ENCODE measurements at regions not wholly inside any gene's neighbourhood (a gene's known extent, or its start where the extent isn't known, plus 50 kb on each side); places are given as distances from the start of the nearest gene placed in this dataset.

DNA sequence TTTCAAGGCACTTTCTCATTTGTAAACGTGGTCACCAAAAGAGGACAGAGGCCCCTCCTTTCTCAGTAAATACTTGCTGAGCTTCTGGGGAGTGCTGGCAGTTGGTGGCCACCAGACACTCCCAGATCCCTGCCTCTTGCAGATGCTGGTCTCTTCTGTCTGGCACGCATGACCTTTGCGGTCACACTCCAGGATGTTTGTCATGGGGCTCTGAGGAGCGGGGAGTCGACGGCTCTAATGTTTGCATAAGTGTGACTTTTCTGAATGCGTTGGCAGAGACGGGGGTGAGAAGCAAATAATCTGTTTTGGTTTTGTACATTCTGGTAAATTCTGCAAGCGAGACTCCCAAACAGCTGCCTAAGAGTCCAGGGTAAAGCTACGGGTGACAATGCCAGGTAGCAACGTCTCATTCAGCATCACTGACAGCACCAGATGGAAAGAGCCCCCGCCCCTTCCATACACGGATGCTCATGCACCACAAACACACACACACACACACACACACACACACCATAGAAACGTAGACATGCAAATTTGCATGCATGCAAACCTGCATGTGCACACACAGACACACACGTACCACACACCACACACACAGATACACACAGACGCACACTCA lies 101.1 kb downstream of the YTHDF1 start:
- Histone ChIP-seq H3K4me3 (no peak overlapping the region), H3K27ac (no peak overlapping the region), H3K36me3 (no peaks in the 10 kb centered on the region), H3K9me3 (replicated peaks) (no peaks in the 10 kb centered on the region; the same call in 1 of the 2 replicates), H3K27me3 (peaks cover 8% of the 10 kb centered on the region; the same call in 1 of the 2 replicates), H3K4me1 (no peaks in the 10 kb centered on the region)
- peak in 1 of 2 experiments; percentile 31 for DNase-seq

DNA sequence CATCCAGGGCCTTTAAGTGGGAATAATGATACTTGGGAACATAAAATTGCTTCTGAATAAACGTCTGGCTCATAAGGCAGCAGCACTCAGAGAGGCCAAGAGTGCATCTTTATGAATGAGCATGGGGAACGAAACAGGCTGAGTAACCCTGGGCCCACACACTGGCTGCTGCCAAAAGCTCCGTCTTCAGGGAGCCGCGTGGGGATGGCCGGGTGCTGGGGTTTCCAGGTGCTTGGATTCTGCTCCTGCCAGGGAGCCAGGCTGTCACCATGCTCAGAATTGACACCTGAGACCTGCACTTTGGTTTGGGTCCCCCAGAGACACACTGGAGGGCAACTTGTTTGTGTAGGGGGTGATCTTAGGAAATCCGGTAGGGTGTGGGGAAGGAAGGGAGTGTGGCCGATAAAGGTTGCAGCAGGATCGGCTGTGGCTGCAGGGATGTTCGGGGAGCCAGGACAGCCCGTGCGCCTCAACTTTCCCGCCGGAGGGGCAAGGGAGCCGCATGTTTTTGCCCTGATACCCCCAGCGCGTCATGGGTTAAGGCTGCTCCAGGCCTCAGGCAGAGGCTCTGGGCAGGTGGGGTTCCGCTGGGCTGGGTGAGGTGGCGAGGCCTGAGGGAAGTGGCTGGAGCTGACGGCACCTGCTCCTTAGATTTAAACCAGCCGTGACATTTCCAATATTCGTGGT lies 101.8 kb downstream of the YTHDF1 start:
- no peaks in the 10 kb centered on the region for H3K4me1 ChIP-seq
- no peak for DNase-seq
- H3K4me3 ChIP-seq: no peak overlapping the region
- H3K36me3 ChIP-seq: no peaks in the 10 kb centered on the region
- peaks cover 8% of the 10 kb centered on the region; the same call in 1 of the 2 replicates for H3K27me3 ChIP-seq
- H3K9me3 ChIP-seq (replicated peaks): no peaks in the 10 kb centered on the region; the same call in 1 of the 2 replicates
- H3K27ac ChIP-seq: no peak overlapping the region

DNA sequence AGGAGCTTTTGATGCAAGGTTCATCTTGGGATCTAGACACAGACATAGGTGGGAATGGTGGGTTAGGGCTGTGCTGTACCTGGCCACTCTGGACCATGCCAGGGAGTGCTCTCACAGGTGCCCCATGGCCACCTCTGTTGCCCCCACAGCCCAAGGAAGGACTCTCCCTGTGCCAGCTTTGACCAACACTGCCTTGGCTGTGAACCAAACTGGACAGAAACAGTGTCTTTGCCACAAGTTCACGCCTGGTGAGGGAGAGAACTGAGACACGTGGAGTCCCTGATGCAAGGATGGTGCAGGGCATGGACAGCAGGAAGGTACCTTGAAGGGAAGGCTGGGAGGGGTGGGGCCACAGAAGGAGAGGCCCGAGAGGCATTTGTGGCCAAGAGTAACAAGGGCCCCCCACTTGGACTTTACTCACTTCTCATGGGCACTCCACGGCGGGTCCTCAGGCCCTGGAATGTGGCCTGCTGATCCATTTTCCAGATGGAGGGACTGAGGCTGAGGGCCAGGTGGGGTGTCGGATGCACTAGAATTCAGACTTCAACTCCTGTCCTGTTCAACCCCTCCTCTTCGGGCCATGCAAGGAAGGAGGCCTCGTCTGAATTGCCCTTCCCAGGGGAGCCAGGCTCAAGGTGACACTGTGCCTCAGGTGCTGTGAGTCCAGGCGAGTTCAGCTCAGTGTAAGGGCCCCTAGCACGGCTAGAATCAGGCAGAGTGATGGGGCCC lies 103.3 kb downstream of the YTHDF1 start:
- 0 out of 2 replicates have a peak, but pooled peaks cover 5% of the 10 kb centered on the region for H3K27me3 ChIP-seq
- H3K27ac ChIP-seq: no peak overlapping the region
- no peaks in the 10 kb centered on the region for H3K36me3 ChIP-seq
- H3K4me3 ChIP-seq: no peak overlapping the region
- no peak for DNase-seq
- H3K9me3 ChIP-seq (replicated peaks): no peaks in the 10 kb centered on the region; the same call in 1 of the 2 replicates
- H3K4me1 ChIP-seq: no peaks in the 10 kb centered on the region

GRCh38 chr20:63108247-63108646 lies 101.5 kb upstream of the BHLHE23 start:
- H3K36me3 ChIP-seq: no peaks in the 10 kb centered on the region
- no peaks in the 10 kb centered on the region; the same call in 1 of the 2 replicates for H3K9me3 ChIP-seq (replicated peaks)
- no peaks in the 10 kb centered on the region for H3K27me3 ChIP-seq
- H3K27ac ChIP-seq: no peak overlapping the region
- H3K4me3 ChIP-seq: no peak overlapping the region
- no peak for DNase-seq
- H3K4me1 ChIP-seq: no peaks in the 10 kb centered on the region

DNA sequence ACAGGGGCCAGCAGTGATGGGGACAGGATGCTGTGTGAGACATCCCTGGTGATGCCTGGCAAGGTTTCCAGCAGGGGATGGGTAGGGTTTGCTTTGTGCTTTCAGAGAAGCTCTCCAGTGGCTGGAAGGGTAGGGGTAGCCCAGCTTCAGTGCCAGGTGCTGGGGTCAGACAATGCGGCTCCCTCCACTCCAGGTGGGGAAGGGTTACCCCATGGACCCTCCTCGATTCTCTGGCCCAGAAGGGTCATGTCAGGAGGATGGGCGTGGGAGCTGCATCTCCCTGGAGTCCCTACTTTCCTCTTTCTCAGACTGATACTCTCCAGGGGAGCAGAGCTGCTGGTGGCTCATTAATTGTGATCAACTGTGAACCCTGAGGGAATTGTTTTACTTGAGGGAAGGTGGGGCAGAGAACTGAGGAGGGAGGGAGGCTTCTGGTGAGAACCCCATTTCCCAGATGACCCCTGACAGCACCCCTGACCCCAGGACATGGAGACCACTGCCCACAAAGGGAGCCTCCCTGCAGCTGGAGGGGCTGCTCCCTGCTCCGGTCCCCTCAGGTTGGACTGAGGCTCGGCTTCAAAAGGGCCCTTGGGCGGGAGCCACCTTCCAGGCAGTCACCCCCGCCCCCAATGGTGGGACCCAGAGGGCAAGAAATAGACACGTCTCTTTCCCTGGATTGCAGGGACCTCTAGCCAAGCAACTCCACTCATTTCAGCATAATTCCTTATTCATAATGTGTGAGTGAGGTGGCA lies 100.9 kb upstream of the BHLHE23 start:
- Histone ChIP-seq H3K9me3 (replicated peaks) (no peaks in the 10 kb centered on the region; the same call in 1 of the 2 replicates), H3K27me3 (no peaks in the 10 kb centered on the region), H3K4me3 (no peak overlapping the region), H3K36me3 (no peaks in the 10 kb centered on the region), H3K27ac (no peak overlapping the region), H3K4me1 (no peaks in the 10 kb centered on the region)
- DNase-seq: no peak

DNA sequence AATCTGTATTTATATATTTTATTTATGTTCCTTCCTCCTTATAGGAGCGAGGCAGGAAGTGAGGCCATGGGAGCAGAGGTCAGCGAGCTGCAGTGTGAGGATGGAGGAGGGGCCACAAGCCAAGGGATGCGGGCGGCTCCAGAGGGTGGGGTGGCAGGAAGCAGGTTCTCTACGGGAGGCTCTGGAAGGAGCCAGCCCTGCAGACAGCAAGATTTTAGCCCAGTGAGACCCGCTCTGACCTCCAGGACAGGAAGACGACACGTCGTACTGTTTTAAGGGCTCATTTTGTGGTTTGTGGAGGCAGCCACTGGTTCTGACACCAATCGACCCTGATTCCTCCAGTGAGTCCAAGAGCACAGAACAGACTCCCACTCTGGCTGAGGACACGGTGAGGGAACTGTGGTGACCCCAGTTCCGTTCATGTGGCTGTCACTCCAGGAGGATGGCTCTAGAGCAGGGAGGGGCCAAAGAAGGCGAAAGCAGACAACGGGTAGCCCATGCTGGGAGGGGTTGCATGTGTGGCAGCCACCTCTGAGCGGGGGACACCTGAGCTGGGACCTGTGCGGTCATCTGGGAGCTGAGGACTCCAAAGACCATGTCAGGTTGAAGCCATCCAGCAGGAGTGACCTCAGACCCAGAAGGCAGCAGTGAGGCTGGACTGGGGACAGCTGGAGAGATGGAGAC lies 100.1 kb upstream of the BHLHE23 start:
- Histone ChIP-seq H3K4me3 (no peak overlapping the region), H3K27me3 (no peaks in the 10 kb centered on the region), H3K4me1 (no peaks in the 10 kb centered on the region), H3K27ac (no peak overlapping the region), H3K36me3 (no peaks in the 10 kb centered on the region), H3K9me3 (replicated peaks) (no peaks in the 10 kb centered on the region; the same call in 1 of the 2 replicates)
- no peak for DNase-seq

DNA sequence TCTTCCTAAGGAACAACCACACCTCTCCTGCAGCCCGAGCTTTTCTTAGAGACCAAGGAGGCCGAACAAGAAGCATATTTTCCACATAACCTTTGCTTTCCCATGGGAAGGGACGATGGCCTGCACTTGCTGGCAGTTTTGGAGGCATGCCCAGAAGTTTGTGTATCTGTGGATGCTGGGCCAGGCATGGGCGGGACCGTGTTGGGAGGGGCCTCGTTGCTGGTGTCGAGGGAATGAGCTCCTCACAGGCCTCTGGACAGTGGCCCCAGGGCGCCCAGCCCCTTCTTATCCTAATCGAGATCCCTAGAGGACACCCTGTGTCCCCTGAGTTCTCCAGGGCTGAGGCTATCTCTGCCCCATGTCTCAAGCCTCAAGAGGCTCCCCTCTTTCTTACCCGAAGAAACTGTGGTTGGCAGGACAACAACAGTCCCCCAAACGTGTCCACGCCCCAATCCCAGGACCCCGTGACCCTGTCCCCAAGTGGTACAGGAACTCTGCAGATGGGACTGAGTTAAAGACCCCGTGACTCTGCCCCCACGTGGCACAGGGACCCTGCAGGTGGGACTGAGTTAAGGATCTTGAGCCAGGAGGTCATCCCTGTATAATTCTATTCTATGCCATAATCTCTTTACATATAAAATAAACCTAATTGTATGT lies 99.5 kb upstream of the BHLHE23 start:
- Histone ChIP-seq H3K4me3 (no peak overlapping the region), H3K36me3 (no peaks in the 10 kb centered on the region), H3K27ac (no peak overlapping the region), H3K9me3 (replicated peaks) (no peaks in the 10 kb centered on the region), H3K4me1 (no peaks in the 10 kb centered on the region), H3K27me3 (no peaks in the 10 kb centered on the region)
- DNase-seq: no peak

DNA sequence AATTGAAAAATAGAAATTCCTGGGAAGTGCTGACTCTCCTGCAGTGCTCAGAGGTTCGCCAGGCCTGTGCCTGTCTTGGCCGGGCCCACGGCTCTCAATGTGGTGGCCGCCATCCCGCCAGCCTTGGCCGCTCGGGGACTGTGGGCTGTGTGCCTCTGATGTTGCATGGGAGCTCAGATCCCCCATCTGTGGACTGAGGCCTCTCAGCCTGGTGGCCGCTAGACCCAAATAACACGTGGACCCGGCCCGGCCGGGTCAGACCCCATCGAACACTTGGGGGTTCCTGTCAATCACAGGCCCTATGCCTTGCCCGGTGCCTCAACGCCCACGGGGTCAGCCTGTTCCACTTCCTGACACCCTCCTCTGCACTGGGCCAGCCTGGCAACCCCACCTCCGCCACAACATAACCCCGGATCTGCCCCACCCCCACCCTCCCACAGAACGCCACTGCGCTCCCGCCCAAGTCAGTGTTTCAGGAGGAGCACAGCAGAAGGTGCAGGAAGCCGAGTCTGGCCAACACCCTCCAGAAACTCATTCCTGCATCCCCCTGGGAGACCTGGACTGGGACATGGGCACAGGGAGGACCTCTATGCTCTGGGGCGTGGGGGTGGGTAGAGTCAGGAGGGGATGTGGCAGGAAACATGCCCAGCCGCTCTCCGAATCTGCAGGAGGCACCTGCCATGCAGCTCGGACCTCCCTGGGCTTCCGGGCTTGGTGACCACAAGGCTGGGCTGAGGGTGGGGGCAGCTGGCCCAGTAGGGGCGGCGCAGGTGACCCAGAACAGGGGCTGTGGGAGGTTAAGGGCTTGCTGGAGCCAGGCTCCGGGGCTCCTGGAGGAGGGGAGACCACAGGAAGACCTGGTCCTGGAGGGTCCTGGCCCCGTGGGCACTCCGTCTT lies 98.7 kb upstream of the BHLHE23 start:
- DNase-seq: no peak
- peaks cover 7% of the 10 kb centered on the region for H3K27me3 ChIP-seq
- no peaks in the 10 kb centered on the region for H3K4me1 ChIP-seq
- no peak overlapping the region for H3K4me3 ChIP-seq
- no peaks in the 10 kb centered on the region for H3K36me3 ChIP-seq
- no peaks in the 10 kb centered on the region for H3K9me3 ChIP-seq (replicated peaks)
- H3K27ac ChIP-seq: no peak overlapping the region

DNA sequence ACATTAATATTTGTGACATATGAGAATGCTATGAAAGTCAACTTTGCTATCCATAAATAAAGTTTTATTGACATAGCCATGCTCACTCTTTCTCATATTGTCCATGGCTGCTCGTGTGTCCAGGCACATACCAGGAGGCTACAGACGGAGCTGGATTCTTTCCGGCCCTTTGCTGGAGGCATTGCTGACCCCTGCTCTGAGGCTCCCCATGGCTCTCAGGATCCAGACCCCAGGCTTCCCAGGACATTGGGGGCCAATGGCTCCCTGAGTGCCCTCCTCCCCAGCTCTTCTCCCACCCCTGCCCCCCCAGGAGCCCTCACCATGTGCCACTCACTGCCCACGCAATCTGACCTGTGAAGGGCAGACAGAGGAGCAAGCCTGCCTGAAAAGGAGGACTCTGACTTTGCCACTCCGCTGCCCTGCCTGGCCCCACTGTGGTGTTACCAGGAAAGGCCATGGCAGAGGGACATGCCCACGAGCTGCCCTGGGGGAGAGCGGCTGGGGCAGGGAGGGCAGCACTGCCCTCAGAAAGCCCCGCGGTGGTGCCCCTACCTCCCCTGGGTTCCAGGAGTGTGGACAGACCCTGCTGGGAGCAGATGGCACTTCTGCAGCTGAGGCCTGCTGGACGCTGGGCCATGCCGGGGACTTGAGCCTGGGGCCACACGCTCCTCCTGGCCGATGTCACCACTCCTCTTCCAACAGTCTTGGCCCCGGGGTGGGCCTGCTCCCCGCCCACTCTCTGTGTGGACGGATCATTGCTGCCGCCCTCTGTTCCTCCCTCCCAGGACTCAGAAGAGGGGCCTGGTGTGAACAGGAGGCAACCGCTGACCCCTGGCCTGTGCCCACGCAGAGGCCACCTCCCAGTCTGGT lies 97.8 kb upstream of the BHLHE23 start:
- H3K36me3 ChIP-seq: no peaks in the 10 kb centered on the region
- DNase-seq: no peak
- no peak overlapping the region for H3K4me3 ChIP-seq
- no peaks in the 10 kb centered on the region for H3K9me3 ChIP-seq (replicated peaks)
- no peak overlapping the region for H3K27ac ChIP-seq
- H3K4me1 ChIP-seq: no peaks in the 10 kb centered on the region
- H3K27me3 ChIP-seq: peaks cover 12% of the 10 kb centered on the region

DNA sequence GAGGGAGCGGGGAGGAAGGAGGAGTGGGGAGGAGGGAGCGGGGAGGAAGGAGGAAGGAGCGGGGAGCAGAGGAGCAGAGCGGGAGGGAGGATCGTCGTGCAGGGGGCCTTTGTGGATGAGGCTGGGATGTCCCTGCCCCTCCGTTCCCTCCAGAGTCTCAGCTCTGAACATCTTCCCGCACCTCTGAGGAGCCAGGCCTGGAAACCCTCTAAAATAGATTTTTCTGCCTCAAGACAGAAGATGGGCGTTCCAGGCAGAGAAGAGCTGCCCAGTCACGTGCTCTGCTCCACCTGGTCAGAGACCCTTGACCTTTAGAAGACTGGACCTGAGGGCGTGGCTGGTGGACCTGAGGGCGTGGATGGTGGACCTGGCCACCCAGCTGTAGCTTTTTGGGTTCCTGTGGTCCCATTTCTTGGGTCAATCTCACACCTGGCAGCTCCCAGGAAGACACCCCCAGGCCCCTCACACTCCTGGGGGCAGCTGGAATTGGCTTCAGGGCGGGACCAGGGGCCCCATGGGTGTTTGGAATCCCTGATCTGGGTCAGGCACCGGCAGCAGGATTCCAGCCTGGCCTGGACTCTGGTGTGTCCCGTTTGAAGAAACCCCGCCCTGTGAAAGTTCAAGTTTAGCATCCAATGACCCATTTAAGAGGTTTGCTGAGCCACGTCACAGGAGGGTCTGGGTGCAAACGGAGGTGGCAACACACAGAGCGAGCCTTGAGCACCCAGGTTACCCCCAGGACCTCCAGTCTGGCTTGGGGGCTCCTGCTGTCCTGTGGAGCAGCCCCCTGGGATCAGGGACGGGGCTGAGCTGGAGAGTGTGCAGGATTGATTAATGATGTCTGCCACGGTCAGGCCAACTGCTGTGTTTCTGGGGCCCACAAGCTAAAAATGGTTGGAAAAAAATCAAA lies 96.9 kb upstream of the BHLHE23 start:
- no peaks in the 10 kb centered on the region for H3K9me3 ChIP-seq (replicated peaks)
- H3K36me3 ChIP-seq: no peaks in the 10 kb centered on the region
- peaks cover 17% of the 10 kb centered on the region for H3K27me3 ChIP-seq
- no peak overlapping the region for H3K27ac ChIP-seq
- no peak overlapping the region for H3K4me3 ChIP-seq
- H3K4me1 ChIP-seq: no peaks in the 10 kb centered on the region
- peak in 1 of 2 experiments; percentile 34 for DNase-seq

DNA sequence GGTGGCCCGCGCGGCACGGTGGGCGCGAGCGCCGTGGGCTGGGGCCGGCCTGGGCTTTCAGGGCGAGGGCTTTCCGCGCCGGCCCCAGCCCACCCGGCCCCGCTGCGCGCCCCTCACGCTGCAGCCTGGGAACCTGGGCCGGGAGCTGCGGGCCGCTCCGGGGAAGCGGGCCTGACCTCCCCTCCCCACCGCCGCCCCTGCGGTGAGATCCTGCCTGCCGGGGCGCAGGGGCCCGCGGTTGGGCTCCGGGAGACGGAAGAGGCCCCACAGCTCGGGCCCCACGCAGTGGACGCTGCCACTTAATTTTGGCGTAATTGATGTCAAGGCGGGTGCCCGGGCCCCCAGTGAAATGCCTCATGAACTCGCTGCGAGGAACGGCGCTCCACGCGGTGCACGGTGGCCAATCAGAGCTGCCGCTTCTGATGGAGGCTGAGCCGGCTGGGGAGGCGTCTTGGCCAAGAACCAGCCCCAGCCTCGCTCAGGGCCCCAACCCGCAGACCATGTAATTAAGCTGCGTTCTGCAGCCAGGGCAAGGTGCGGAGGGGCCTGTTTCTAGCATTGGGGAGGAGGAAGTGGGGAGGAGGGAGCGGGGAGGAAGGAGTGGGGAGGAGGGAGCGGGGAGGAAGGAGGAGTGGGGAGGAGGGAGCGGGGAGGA lies 96.1 kb upstream of the BHLHE23 start:
- no peaks in the 10 kb centered on the region for H3K9me3 ChIP-seq (replicated peaks)
- H3K27me3 ChIP-seq: peaks cover 22% of the 10 kb centered on the region
- DNase-seq: no peak
- H3K36me3 ChIP-seq: no peaks in the 10 kb centered on the region
- H3K4me3 ChIP-seq: no peak overlapping the region
- H3K4me1 ChIP-seq: no peaks in the 10 kb centered on the region
- no peak overlapping the region for H3K27ac ChIP-seq

Measured in SJCRH30 (cell line).